ENCODE measurements at regions not wholly inside any gene's neighbourhood (a gene's known extent, or its start where the extent isn't known, plus 50 kb on each side); places are given as distances from the start of the nearest gene placed in this dataset.

DNA sequence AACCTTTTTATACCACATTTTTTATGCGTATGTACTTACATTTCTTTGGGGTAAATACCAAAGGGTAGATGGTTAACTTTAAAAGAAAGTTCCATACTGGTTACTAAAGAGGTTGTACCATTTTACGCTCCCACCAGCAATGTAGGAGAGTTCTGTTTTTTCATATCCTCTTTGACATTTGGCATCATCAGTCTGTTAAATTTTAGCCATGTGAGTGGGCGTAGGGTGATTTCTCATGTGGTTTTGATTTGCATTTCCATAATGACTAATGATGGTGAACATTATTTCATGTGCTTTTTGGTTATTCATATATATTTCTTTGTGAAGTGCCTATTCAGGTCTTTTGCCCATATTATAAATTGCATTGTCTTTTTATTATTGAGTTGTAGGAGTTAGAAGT is 194.2 kb downstream of the PRL start:
- TF ChIP-seq, protein P1, sequence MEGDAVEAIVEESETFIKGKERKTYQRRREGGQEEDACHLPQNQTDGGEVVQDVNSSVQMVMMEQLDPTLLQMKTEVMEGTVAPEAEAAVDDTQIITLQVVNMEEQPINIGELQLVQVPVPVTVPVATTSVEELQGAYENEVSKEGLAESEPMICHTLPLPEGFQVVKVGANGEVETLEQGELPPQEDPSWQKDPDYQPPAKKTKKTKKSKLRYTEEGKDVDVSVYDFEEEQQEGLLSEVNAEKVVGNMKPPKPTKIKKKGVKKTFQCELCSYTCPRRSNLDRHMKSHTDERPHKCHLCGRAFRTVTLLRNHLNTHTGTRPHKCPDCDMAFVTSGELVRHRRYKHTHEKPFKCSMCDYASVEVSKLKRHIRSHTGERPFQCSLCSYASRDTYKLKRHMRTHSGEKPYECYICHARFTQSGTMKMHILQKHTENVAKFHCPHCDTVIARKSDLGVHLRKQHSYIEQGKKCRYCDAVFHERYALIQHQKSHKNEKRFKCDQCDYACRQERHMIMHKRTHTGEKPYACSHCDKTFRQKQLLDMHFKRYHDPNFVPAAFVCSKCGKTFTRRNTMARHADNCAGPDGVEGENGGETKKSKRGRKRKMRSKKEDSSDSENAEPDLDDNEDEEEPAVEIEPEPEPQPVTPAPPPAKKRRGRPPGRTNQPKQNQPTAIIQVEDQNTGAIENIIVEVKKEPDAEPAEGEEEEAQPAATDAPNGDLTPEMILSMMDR (conservative IDR thresholded peaks at IDR 0.05; ENCODE audit: low read length) = no peak
- TF ChIP-seq EZH2phosphoT487 (IDR thresholded peaks at IDR 0.05; ENCODE audit: borderline replicate concordance, low read depth, low read length) = no peak
